ENCODE measurements at regions not wholly inside any gene's neighbourhood (a gene's known extent, or its start where the extent isn't known, plus 50 kb on each side); places are given as distances from the start of the nearest gene placed in this dataset.

DNA sequence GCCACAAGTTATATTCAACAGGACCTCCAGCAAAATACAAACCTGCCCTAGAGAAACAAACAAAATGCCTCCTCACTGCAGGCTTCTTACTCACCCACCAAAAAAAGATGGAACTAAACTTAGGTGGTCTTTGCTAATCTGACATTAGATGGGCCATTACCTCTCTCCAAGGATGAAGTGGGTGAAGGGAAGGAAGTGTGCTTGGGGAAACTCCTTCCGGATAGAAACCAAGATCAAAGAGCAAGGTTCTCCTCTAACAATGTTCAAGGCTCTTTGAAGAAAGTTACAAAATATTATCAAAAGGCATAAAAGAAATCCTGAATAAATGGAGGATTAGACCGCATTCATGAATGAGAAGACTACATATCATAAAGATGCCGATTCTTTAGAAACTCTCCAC is 187.5 kb downstream of the ADSS2 start:
- no peak for TF ChIP-seq CTCF (conservative IDR thresholded peaks at IDR 0.05 in 1 of 2, IDR thresholded peaks at IDR 0.05 in 1 of 2; ENCODE audit: extremely low read depth in 1 of 2, insufficient read depth in 1 of 2, low read depth in 1 of 2, low read length in 2 of 2)
- no peak for TF ChIP-seq EZH2 (IDR thresholded peaks at IDR 0.05; ENCODE audit: borderline replicate concordance, low read length)

All from mammary epithelial cell (primary cell).